GM23248 (cell line): ENCODE measurements at regions not wholly inside any gene's neighbourhood (a gene's known extent, or its start where the extent isn't known, plus 50 kb on each side); places are given as distances from the start of the nearest gene placed in this dataset.

Experiments used
- EZH2 ChIP-seq: fragments of 200-600 bp; sonication (generic); IDR thresholded peaks from 2 replicates; pipeline ENCODE4 v1.6.1; 2018; ENCODE audit warnings: antibody characterized with exemption, mild to moderate bottlenecking; ENCODE audit not compliant: insufficient read depth, poor library complexity, severe bottlenecking
- EZH2phosphoT487 ChIP-seq: fragments of 200-600 bp; sonication (generic); IDR thresholded peaks from 2 replicates; pipeline ENCODE4 v1.6.1; 2018; ENCODE audit warnings: antibody characterized with exemption, moderate library complexity, mild to moderate bottlenecking, low read depth; ENCODE audit not compliant: insufficient read depth

DNA sequence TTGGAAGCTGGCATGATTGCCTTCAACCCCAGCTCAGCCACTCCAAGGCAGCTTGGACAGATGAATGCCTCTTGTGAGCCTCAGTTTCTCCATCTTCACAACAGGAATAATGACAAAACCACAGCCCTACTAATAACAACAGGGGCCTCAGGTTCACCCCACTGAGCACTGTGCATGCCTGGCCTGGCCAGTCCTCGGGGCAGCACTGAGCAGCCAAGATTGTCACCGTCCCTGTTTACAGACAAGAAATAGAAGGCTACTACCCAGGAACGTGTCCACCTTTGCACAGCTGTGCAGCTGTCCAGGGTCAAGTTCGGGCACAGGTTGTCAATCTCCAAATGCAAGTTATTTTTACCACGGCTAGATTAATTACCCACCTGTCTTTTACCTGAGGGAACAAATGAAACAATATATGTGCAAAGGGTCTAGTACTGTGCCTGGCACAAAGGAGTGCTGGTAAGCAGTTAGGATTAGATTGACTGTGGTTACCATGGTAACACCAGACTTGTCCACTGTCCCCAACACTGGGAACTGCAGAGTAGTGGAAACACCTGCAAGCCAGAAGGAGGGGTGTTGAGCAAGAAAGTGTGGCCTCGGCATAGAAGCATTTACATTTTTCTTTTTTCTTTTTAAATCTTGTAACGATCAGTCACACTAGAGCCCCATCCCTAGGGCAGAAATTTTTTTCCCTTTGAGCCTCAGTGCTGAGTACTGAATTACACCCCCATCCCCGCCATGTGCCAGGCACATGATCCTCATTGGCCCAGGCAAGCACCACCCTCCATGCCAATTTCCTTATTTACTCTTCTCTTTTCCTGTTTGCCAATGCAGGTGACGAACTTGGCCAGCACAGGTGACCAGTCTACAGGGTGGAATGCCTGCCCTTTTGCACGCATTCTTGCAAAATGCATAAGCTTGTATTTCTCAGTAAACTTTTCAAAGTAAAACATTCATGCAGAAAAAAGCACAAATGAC lies 66.3 kb upstream of the SLC6A6 start:
- TF ChIP-seq EZH2phosphoT487 (no peak), EZH2 (no peak)
